Esophagus squamous epithelium (tissue), 5 donors: ENCODE measurements at regions not wholly inside any gene's neighbourhood (a gene's known extent, or its start where the extent isn't known, plus 50 kb on each side); places are given as distances from the start of the nearest gene placed in this dataset.

Experiments
- DNase-seq: peaks from one replicate; lab custom pipeline; 2025; lab: John Stamatoyannopoulos, UW
- H3K27ac ChIP-seq, 4 donors: fragments of 200-600 bp; sonication (generic); one replicate each; pipeline ENCODE4 v1.5.1; 2016 to 2019; ENCODE audit warnings: mild to moderate bottlenecking in 1 of 4
- H3K27me3 ChIP-seq, 4 donors: fragments of 200-600 bp; sonication (generic); 1 replicate in 3 of 4; 2 replicates in 1 of 4; pipeline versions ENCODE4 v1.5.1 to v1.6.0; 2017 to 2021; ENCODE audit warnings: antibody characterized with exemption in 1 of 4
- H3K36me3 ChIP-seq, 3 donors: fragments of 200-600 bp; sonication (generic); one replicate each; pipeline ENCODE4 v1.5.1; 2016 to 2019
- H3K4me1 ChIP-seq, 3 donors: fragments of 200-600 bp; sonication (generic); one replicate each; pipeline ENCODE4 v1.5.1; 2017 to 2019
- H3K4me3 ChIP-seq, 4 donors: fragments of 200-600 bp; sonication (generic); 1 replicate in 3 of 4; 2 replicates in 1 of 4; pipeline ENCODE4 v1.5.1; 2016 to 2019; ENCODE audit warnings: mild to moderate bottlenecking in 2 of 4, moderate library complexity in 1 of 4
- H3K9me3 ChIP-seq, 3 donors: fragments of 200-600 bp; sonication (generic); one replicate each; pipeline ENCODE4 v1.5.1; 2016 to 2019
- CTCF ChIP-seq, 6 experiments: fragments of 450-650 bp in 4 of 6; fragments of 200-600 bp in 2 of 6; sonication (generic) in 2 of 6; IDR thresholded peaks; one replicate each; pipeline ENCODE4 v1.5.1; 2016 to 2019; ENCODE audit warnings: antibody characterized with exemption in 6 of 6, mild to moderate bottlenecking in 4 of 6, moderate library complexity in 4 of 6
- POLR2A ChIP-seq, 4 donors: fragments of 450-650 bp; IDR thresholded peaks; one replicate each; pipeline ENCODE4 v1.6.1; 2017; ENCODE audit warnings: antibody characterized with exemption in 4 of 4, mild to moderate bottlenecking in 4 of 4, moderate library complexity in 3 of 4
- WGBS, 2 donors: methylation state at CpG; one replicate each; pipeline ENCODE4 v1.1.5; 2018; 5-methylcytosine and 5-hydroxymethylcytosine counted together
- intact Hi-C: fragments of 100-400 bp; cut with DNase I; formaldehyde crosslinking; loops from one replicate; pipeline ENCODE4 v1.15.0; 2022
- donor health status: DM: yes; HTN: yes; CAD: no.

GRCh38 chr6:150539568-150539967, 60.1 kb upstream of the PLEKHG1 start:
- no peak for DNase-seq
- H3K9me3 ChIP-seq: no peaks in the 10 kb centered on the region
- H3K4me3 ChIP-seq: no peak overlapping the region
- intact Hi-C loops: no loop called here
- H3K4me1 ChIP-seq: peaks cover 0 to 6% (median 3%) of the 10 kb centered on the region in 3 donors
- no peak for TF ChIP-seq POLR2A (IDR thresholded peaks at IDR 0.05)
- TF ChIP-seq CTCF (IDR thresholded peaks at IDR 0.05): no peak
- peaks cover 0 to 3% (median 0%) of the 10 kb centered on the region in 4 donors for H3K27me3 ChIP-seq
- H3K27ac ChIP-seq: no peak overlapping the region
- no peaks in the 10 kb centered on the region for H3K36me3 ChIP-seq
- 62% methylated on average over 2 of the region's 2 CpGs for WGBS, 2 donors

- Histone ChIP-seq H3K27ac (no peak overlapping the region), H3K36me3 (no peaks in the 10 kb centered on the region), H3K9me3 (no peaks in the 10 kb centered on the region), H3K4me1 (peaks cover 0 to 9% (median 3%) of the 10 kb centered on the region in 3 donors), H3K27me3 (peaks cover 0 to 3% (median 0%) of the 10 kb centered on the region in 4 donors), H3K4me3 (no peak overlapping the region)
- intact Hi-C loops: no loop called here
- no peak for TF ChIP-seq POLR2A (IDR thresholded peaks at IDR 0.05)
- 28 to 44% methylated on average over 2 of the region's 2 CpGs for WGBS, 2 donors
- no peak for DNase-seq
Observed at GRCh38 chr6:150541576-150541975, 58.1 kb upstream of the PLEKHG1 start.

GRCh38 chr6:150543178-150543577, 56.5 kb upstream of the PLEKHG1 start:
- no peaks in the 10 kb centered on the region for H3K9me3 ChIP-seq
- H3K4me1 ChIP-seq: peaks cover 0 to 13% (median 0%) of the 10 kb centered on the region in 3 donors
- no peaks in the 10 kb centered on the region for H3K36me3 ChIP-seq
- no peak for DNase-seq
- H3K4me3 ChIP-seq: no peak overlapping the region
- intact Hi-C loops: no loop called here
- TF ChIP-seq POLR2A (IDR thresholded peaks at IDR 0.05): no peak
- peaks cover 0 to 10% (median 0%) of the 10 kb centered on the region in 4 donors for H3K27me3 ChIP-seq
- H3K27ac ChIP-seq: no peak overlapping the region

- Histone ChIP-seq H3K4me1 (peaks cover 0 to 13% (median 0%) of the 10 kb centered on the region in 3 donors), H3K27me3 (peaks cover 0 to 10% (median 0%) of the 10 kb centered on the region in 4 donors), H3K4me3 (no peak overlapping the region), H3K27ac (no peak overlapping the region), H3K36me3 (no peaks in the 10 kb centered on the region), H3K9me3 (no peaks in the 10 kb centered on the region)
- 91 to 100% methylated on average over 2 of the region's 2 CpGs for WGBS, 2 donors
- TF ChIP-seq CTCF (IDR thresholded peaks at IDR 0.05) (no peak), POLR2A (IDR thresholded peaks at IDR 0.05) (no peak)
- intact Hi-C loops: no loop called here
- no peak for DNase-seq
Observed at GRCh38 chr6:150544793-150545192, 54.9 kb upstream of the PLEKHG1 start.

GRCh38 chr6:150546457-150546856, 53.2 kb upstream of the PLEKHG1 start:
- Histone ChIP-seq H3K36me3 (no peaks in the 10 kb centered on the region), H3K27ac (no peak overlapping the region), H3K4me3 (no peak overlapping the region), H3K27me3 (peaks cover 0 to 10% (median 0%) of the 10 kb centered on the region in 4 donors), H3K4me1 (peaks cover 0 to 13% (median 0%) of the 10 kb centered on the region in 3 donors), H3K9me3 (no peaks in the 10 kb centered on the region)
- intact Hi-C loops: no loop called here
- no peak for DNase-seq
- WGBS, 2 donors: 33 to 44% methylated on average over 7 of the region's 7 CpGs
- no peak for TF ChIP-seq POLR2A (IDR thresholded peaks at IDR 0.05)
- TF ChIP-seq CTCF (IDR thresholded peaks at IDR 0.05): no peak

GRCh38 chr6:150547502-150548222, 52.0 kb upstream of the PLEKHG1 start:
- WGBS, 2 donors: 60 to 68% methylated on average over 10 to 11 of the region's 11 CpGs
- Histone ChIP-seq H3K27me3 (peaks cover 0 to 6% (median 0%) of the 10 kb centered on the region in 4 donors), H3K4me3 (no peak overlapping the region), H3K9me3 (no peaks in the 10 kb centered on the region), H3K27ac (no peak overlapping the region), H3K4me1 (peaks cover 0 to 13% (median 0%) of the 10 kb centered on the region in 3 donors), H3K36me3 (no peaks in the 10 kb centered on the region)
- no peak for DNase-seq
- intact Hi-C loops: no loop called here
- TF ChIP-seq CTCF (IDR thresholded peaks at IDR 0.05) (no peak), POLR2A (IDR thresholded peaks at IDR 0.05) (no peak)
